Kidney (tissue), 13 donors: ENCODE measurements at regions not wholly inside any gene's neighbourhood (a gene's known extent, or its start where the extent isn't known, plus 50 kb on each side); places are given as distances from the start of the nearest gene placed in this dataset.
A peak's percentile ranks its signal among the peaks of the same experiment; 100 is the strongest.

Experiments
- DNase-seq, 5 donors: peaks; one replicate each; pipeline ENCODE4 v3.0.0-alpha.2; 2013 to 2020
- FAIRE-seq: peaks from 2 replicates; lab custom pipeline; 2012; peaks lifted over from hg19 to GRCh38; lab: Jason Lieb, UNC
- H3K27ac ChIP-seq, 2 donors: one replicate each; pipeline ENCODE4 v1.7.0; 2013; ENCODE audit warnings: low read depth in 2 of 2, low read length in 2 of 2, inconsistent platforms in 1 of 2
- H3K27me3 ChIP-seq: one replicate; pipeline ENCODE4 v1.7.1; 2013; ENCODE audit warnings: low read length, inconsistent platforms; ENCODE audit not compliant: control insufficient read depth, insufficient read depth
- H3K36me3 ChIP-seq, 3 donors: one replicate each; pipeline versions ENCODE4 v1.7.0 to v1.7.1; 2013; ENCODE audit warnings: low read length in 3 of 3, control low read depth in 1 of 3, inconsistent platforms in 1 of 3; ENCODE audit not compliant: insufficient read depth in 3 of 3, control insufficient read depth in 2 of 3
- H3K4me1 ChIP-seq, 3 donors: one replicate each; pipeline versions ENCODE4 v1.7.0 to v1.7.1; 2013; ENCODE audit warnings: low read length in 3 of 3, inconsistent platforms in 1 of 3, low read depth in 1 of 3; ENCODE audit not compliant: control insufficient read depth in 2 of 3, insufficient read depth in 2 of 3
- H3K4me3 ChIP-seq, 3 donors: one replicate each; pipeline versions ENCODE4 v1.7.0 to v1.8.1; 2013; ENCODE audit warnings: low read length in 3 of 3, control low read depth in 1 of 3, inconsistent platforms in 1 of 3
- H3K9ac ChIP-seq, 3 donors: one replicate each; pipeline versions ENCODE4 v1.7.0 to v1.7.1; 2013; ENCODE audit warnings: low read length in 3 of 3, control low read depth in 1 of 3, inconsistent platforms in 1 of 3
- H3K9me3 ChIP-seq, 3 donors: one replicate each; pipeline versions ENCODE4 v1.7.0 to v1.7.1; 2013; ENCODE audit warnings: low read length in 3 of 3, control low read depth in 1 of 3, inconsistent platforms in 1 of 3; ENCODE audit not compliant: control insufficient read depth in 2 of 3, insufficient read depth in 1 of 3
- intact Hi-C: fragments of 100-400 bp; cut with DNase I; formaldehyde crosslinking; loops from one replicate; pipeline ENCODE4 v1.11.1; 2022
- TF ChIP-seq, protein P1 (sequence below): IDR thresholded peaks from 3 replicates; pipeline ENCODE4 v1.5.1; 2012; ENCODE audit warnings: mild to moderate bottlenecking, moderate library complexity, borderline replicate concordance; ENCODE audit not compliant: insufficient read depth; ENCODE audit errors: extremely low read depth
- donor health status: control.
- donor health status: control.
- donor health status: control.
- donor health status: control.
- donor health status: control.
- donor health status: DM: yes; HTN: yes; CAD: no.
- donor health status: Normal renal cell carcinoma (clear cell type).

DNA sequence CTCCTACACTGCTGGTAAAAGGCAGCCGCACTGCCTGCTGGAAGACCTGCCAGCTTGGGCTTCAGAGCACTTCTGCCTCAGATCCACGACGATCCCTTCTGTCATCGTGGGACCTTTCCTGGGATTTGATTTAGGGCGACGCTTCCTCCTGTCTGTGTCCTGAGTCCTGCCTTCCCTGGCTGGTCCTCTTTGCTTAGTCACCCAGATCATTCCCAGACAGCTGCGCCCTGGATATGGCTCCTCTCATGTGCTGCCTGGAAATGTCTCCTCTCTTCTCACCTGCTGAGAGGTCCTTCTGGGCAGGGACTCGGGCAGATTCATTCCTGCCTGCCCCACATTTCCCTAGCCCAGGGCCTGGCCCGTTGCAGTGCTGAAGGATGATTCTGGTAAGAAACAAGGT, 72.4 kb upstream of the POU3F1 start:
- Histone ChIP-seq H3K27me3 (no peaks in the 10 kb centered on the region), H3K4me3 (no peak overlapping the region), H3K4me1 (no peaks in the 10 kb centered on the region), H3K9ac (no peak overlapping the region), H3K9me3 (no peaks in the 10 kb centered on the region), H3K36me3 (no peaks in the 10 kb centered on the region), H3K27ac (no peak overlapping the region)
- DNase-seq = peak in 2 of 5 donors; percentile 18 to 29
- intact Hi-C loops = no loop called here
- TF ChIP-seq, protein P1, sequence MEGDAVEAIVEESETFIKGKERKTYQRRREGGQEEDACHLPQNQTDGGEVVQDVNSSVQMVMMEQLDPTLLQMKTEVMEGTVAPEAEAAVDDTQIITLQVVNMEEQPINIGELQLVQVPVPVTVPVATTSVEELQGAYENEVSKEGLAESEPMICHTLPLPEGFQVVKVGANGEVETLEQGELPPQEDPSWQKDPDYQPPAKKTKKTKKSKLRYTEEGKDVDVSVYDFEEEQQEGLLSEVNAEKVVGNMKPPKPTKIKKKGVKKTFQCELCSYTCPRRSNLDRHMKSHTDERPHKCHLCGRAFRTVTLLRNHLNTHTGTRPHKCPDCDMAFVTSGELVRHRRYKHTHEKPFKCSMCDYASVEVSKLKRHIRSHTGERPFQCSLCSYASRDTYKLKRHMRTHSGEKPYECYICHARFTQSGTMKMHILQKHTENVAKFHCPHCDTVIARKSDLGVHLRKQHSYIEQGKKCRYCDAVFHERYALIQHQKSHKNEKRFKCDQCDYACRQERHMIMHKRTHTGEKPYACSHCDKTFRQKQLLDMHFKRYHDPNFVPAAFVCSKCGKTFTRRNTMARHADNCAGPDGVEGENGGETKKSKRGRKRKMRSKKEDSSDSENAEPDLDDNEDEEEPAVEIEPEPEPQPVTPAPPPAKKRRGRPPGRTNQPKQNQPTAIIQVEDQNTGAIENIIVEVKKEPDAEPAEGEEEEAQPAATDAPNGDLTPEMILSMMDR = no peak
- FAIRE-seq = no peak

DNA sequence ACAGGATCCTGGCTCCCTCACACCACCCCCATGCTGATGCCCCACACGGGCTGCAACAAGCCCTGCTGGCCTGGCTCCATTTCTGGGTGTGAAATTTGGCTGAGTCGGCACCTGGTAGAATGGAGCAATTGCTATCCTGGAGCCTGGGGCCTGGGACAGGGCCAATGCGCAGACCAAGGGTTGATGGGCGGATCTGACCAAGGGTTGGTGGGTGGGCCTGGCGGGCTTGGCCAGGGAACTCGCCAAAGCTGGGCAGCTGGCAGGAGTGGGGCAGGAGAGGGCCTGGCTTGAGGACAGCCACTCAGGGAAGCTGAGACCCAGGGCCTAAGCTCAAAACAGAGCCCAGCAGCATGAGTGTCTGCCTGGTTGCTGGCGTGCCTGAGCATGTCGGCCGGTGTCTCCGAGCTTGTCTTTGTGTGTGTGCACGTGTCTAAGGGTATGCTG, 70.9 kb upstream of the POU3F1 start:
- Histone ChIP-seq H3K27ac (no peak overlapping the region), H3K4me3 (no peak overlapping the region), H3K9ac (no peak overlapping the region), H3K9me3 (no peaks in the 10 kb centered on the region), H3K4me1 (no peaks in the 10 kb centered on the region), H3K27me3 (no peaks in the 10 kb centered on the region), H3K36me3 (no peaks in the 10 kb centered on the region)
- TF ChIP-seq, protein P1 = no peak
- no peak for FAIRE-seq
- intact Hi-C loops = no loop called here
- no peak for DNase-seq

DNA sequence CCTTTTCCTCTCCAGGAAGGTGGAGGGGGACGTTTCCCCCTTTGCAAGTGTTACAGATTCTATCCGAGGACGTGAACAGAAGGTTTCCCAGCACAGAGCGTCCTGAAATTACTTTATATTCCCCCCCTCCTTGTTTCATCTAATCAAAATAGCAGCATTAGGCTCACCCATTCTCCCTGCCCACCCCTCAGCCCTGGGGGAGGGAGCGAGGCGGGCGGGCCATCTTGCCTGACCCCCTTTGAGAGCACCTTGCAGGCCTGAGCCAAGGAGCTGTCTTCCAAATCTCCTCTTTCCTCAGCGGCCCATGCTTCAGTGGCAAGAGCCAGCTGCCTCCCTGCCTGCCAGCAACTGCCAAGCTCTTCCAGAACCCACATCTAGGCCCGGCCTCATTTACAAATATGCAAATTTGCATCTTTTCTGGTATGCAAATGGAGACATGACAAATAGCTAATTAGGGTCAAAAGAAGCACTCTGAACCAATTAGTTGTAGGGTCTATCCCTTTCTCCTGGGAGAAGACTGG, 69.1 kb upstream of the POU3F1 start:
- no peaks in the 10 kb centered on the region for H3K36me3 ChIP-seq
- no peaks in the 10 kb centered on the region for H3K27me3 ChIP-seq
- H3K4me3 ChIP-seq = no peak overlapping the region
- no peak overlapping the region for H3K27ac ChIP-seq
- FAIRE-seq = no peak
- no peak overlapping the region for H3K9ac ChIP-seq
- TF ChIP-seq, protein P1 = no peak
- intact Hi-C loops = no loop called here
- H3K9me3 ChIP-seq = no peaks in the 10 kb centered on the region
- no peak for DNase-seq
- no peaks in the 10 kb centered on the region for H3K4me1 ChIP-seq

DNA sequence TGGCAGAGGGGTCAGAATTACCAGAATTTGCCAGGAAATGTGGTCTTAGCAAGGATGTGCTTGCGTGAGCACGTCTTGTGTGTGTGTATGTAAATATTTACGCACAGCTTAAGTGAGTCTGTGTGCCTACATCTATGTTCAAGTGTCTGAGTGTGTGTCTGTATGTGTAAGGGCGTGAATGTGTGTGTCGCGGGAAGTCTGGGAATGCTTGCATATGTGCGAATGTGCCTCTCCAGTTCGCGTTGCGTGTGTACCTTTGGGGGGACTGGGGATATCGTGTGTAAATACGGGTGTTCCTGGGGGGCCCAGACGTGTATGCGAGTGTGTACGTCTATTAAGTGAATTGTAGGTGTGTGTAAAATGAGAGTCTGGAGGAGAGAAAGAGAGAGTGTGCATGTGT, 68.6 kb upstream of the POU3F1 start:
- no peak for DNase-seq
- FAIRE-seq = no peak
- no peak overlapping the region for H3K4me3 ChIP-seq
- H3K4me1 ChIP-seq = no peaks in the 10 kb centered on the region
- H3K36me3 ChIP-seq = no peaks in the 10 kb centered on the region
- TF ChIP-seq, protein P1 = no peak
- no peak overlapping the region for H3K27ac ChIP-seq
- no peaks in the 10 kb centered on the region for H3K27me3 ChIP-seq
- H3K9me3 ChIP-seq = no peaks in the 10 kb centered on the region
- H3K9ac ChIP-seq = no peak overlapping the region
- intact Hi-C loops = no loop called here
